EH (cell line): ENCODE measurements at regions not wholly inside any gene's neighbourhood (a gene's known extent, or its start where the extent isn't known, plus 50 kb on each side); places are given as distances from the start of the nearest gene placed in this dataset.

Experiments used
- DNase-seq: peaks from one replicate; pipeline ENCODE4 v3.0.0-alpha.2; 2015; ENCODE audit warnings: low read depth

DNA sequence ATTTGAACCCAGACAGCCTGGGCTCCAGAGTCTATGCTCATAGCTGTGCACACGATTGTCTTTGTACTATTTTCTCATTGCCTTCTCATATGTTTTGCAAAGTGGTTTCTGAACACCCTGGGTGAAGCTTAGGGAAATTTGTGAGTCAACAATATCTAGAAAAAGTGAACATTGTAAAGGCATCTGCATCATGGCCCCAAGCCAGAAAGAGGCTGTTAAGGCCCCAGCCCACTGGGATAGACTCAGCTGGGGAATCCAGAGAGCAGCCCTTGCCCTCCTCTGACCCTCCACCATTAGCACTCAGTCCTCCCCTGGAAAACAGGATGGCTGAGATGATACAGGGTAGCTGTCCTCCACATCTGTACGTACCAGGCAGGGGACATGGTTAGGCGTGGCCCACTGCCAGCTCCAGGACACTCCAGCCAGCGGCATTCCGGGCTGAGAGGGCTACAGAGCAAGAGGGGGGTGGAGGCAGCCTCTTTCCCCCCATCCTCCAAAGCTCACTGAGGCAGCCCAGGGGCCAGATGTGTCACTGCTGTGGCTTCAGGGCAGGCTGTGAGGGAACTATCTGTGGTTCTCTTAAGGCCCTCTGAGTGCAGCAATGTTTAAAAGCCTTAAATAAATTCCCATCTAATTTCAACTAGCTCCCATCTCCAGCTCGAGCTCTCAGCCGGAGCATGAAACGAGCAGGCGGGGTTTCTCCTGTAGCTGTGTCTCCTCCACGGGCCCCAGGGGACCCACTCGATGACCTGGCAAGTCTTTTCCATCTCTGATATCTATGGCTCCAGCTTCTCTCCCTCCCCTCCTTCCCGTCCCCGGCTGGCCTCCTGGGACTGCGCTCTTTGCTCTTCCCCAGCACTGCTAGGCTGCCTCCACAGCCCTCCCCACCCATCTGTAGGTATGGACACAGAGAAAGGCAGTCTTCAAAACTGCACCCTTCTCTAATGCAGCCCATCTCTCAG lies 209.4 kb upstream of the LRFN2 start:
- peak; percentile 27 for DNase-seq

DNA sequence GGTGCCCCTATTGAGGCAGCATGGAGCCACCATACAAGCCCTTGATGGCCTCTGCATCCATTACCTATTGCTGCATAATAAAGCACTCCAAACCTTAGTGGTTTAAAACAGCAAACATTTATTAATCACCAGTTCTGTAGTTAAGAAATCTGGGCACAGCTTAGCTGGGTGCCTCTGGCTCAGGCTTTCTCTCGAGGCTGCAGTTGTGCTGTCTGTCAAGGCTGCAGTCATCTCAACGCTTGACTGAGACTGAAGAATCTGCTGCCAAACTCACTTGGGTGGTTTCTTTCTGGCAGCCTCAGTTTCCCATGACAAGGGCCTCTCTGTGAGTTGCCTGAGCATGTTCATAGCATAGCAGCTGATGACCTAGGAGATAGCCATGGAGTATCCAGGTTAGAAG lies 207.4 kb upstream of the LRFN2 start:
- DNase-seq = no peak

- DNase-seq = no peak
Observed at GRCh38 chr6:40792183-40792582, 205.0 kb upstream of the LRFN2 start.

- DNase-seq = no peak
Observed at GRCh38 chr6:40791004-40791403, 203.8 kb upstream of the LRFN2 start.

DNA sequence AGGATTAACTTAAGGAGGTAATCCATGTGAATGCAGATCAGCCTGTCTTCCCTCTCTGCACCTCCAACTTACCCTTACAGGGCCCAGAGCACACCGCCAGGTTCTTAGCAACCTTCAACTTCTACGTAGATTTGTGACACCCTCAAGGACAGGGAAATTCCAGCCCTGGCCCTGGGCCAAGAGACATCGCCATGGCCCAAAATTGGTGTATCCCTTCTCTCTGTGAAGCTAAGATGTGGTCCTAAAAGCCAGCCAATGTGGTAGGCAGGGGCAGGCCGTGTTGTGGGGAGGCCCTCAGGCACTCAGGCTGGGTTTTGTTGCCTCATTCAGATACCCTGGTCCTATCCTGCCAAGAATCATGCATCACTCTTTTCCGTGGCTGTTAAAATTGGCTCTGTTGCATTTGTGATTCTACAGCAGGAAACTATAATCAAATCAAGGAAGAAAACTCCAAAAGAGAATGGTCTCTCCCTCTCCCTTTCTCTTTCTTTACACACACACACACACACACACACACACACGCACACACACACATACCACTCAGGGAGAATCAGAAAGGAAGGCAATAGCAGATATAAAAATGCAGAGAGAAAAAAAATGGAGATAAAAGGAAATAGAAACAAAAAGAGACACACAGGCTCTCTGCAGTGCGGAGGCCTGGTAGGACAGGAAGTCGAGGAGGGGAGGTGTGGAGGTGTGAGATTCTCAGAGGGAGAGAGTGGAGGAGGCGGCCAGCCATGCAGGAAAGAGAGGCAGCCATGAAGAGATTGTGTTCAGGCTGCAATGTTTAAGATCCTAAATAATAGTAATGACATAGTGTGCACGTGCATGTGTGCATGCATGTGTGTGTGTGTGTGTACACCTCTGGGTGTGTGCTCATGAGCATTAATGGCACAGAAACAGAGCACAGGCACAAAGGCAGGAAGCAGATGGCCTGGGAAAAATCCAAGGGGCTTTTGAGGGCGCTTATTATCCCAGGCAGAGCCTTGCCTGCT lies 201.8 kb upstream of the LRFN2 start:
- peak; percentile 35 for DNase-seq

DNA sequence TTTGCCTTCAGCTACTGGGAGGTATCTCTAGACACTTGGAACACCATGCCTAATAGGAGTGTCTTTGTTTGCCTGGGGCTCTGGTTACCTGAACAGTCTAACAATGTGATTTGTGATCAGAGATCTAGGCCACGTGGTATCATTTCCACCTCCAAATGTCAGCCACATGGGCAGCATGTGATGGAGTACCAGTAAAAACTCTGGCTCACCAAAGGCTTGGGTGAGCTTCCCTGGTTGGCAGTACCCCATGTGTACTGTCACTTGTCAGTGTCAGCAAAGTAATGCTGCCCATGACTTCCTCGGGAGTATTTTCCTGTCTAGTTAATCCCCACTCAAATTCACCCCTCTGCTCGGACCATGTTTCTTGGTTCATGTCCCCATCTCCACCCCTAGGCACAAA lies 195.2 kb upstream of the LRFN2 start:
- DNase-seq = no peak

DNA sequence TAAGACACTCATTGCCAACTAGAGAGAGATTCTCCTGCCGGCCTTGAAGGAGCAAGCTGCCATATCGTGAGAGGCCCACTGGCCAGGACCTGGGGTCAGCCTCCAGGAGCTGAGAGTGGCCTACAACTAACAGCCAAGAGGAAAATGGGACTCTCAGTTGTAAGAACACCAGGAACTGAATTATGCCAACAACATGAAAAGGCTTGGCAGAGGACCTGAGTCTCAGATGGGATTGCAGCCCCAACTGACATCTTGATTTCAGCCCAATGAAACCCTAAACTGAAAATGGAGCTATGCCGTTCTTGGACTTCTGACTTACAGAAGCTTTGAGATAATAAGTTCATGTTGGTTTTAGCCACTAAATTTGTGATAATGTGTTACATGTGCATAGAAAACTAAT lies 193.5 kb upstream of the LRFN2 start:
- no peak for DNase-seq

- peak; percentile 92 for DNase-seq
Observed at GRCh38 chr6:40779409-40779808, 192.2 kb upstream of the LRFN2 start.

- no peak for DNase-seq
Observed at GRCh38 chr6:40778918-40779317, 191.8 kb upstream of the LRFN2 start.

DNA sequence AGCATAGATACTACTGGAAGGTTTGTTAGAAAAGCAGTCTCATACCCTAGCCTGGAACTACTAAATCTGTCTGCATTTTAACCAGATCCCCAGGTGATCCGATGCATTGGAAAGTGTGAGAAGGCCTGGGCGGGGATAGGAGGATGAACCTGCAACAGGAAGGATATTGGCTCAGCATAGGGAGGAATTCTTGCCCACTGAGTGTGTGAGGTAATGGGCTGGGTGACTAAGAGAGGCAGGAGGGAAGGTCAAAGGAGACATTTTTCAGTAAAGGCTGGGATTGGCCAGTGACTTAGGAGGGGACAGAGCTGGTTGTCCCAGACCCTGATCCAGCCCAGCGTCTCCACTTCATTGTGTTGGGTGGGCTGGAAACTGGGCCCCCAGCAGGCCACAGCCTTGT lies 191.0 kb upstream of the LRFN2 start:
- DNase-seq = peak; percentile 59

- no peak for DNase-seq
Observed at GRCh38 chr6:40774932-40775331, 187.8 kb upstream of the LRFN2 start.

- DNase-seq = peak; percentile 11
Observed at GRCh38 chr6:40770794-40771193, 183.6 kb upstream of the LRFN2 start.

- no peak for DNase-seq
Observed at GRCh38 chr6:40764726-40765125, 177.6 kb upstream of the LRFN2 start.

DNA sequence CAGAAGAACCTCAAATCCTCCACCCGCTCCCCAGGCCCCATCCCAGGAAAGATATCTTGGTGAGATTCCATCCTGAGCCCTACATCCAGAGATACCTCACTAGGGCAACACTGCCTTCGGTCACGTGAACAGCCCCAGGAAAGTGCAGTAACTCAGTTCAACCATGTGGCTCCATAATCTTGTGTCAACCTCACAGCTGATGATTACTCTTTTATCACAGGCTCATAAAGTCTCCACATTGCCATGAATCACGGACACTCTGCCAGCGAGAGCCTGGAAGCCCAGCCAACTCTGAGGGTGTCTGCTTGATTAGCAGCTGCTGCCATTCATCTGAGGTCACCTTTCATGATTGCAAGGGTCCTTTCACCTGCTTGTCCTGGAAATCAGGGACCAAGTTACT lies 175.8 kb upstream of the LRFN2 start:
- no peak for DNase-seq

- DNase-seq = no peak
Observed at GRCh38 chr6:40760887-40761286, 173.7 kb upstream of the LRFN2 start.

GRCh38 chr6:40759838-40760237 lies 172.7 kb upstream of the LRFN2 start:
- DNase-seq = no peak

DNA sequence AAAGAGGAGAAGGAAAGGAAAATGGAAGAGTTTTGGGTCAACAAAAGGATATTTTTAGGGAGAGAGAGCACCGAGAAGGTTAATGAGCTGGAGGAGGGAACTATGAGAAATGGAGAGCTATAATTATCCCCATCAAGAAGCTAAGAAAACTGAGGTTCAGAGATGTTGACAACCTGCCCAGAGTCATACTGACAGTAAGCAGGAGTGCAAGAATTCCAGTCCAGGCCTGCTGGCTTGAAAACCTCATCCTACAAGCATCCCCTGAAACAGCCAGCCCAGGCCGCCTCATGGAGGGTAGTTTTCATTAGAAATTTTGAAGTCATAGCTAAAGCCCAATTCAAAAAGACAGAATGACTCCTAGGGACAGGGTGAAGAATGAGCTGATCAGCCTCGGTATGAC lies 172.1 kb upstream of the LRFN2 start:
- DNase-seq = peak; percentile 4

DNA sequence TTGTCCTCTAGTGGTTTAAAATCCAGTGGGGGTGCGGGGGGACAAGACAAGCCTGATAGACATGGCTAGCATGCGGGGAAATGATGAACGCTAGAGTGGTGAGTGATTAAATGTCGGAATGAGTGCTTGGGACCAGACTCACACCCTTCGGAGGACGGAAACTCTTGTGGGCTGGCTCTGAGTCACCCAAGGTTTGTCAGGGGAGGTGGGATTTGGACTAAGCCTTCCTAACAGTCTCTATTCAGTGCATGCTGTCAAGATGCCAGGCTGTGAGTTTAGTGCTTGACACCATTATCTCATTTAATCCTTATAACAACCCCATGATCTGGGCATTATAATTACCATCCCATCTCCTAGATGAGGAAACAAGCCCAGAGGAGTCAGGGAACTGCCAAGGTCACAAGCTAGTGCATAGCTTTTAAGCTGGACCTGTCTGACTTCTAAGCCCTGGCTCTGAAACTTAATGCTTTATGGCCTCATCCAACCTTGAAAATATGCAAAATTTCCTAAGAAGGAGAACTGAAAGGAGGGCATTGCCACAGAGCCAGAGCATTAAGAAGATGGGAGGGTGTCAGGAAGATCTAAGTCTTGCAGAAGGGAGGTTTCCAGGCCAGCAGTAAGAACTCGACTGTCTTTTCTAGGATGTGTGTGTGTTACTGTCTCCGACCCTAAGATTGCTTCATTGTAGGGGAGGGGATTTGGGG lies 168.7 kb upstream of the LRFN2 start:
- DNase-seq = peak; percentile 79

DNA sequence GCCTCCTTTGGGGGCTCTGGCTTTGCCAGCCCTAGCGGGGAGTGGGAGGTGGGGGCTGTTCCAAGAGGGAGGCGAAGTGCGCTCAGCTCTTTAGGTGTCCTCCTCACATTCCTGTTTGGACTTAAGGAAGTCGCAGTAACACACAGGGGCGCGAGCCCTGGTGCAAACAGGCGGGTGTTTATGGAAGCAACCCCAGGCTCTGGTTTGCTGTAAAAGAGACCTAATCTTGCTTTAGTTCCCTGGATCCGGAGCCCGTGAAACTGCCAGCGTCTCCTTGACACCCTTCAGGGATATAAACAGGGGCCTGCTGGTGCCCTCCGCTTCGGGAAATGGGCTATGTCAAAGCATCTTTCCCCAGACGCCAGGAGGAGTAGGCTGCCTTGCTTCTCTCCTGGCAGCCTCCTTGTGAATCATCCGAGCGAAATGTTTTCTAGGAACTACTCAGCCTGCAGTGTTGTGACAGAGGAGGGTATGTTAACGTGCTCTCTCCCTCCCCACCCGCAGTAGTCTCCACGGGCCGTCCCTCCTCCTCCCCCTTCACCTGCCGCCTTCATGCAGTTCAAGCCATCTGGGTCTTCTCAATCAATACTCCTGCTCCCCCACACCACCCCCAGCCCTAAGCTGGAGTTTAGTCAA lies 168.0 kb upstream of the LRFN2 start:
- peak; percentile 80 for DNase-seq

DNA sequence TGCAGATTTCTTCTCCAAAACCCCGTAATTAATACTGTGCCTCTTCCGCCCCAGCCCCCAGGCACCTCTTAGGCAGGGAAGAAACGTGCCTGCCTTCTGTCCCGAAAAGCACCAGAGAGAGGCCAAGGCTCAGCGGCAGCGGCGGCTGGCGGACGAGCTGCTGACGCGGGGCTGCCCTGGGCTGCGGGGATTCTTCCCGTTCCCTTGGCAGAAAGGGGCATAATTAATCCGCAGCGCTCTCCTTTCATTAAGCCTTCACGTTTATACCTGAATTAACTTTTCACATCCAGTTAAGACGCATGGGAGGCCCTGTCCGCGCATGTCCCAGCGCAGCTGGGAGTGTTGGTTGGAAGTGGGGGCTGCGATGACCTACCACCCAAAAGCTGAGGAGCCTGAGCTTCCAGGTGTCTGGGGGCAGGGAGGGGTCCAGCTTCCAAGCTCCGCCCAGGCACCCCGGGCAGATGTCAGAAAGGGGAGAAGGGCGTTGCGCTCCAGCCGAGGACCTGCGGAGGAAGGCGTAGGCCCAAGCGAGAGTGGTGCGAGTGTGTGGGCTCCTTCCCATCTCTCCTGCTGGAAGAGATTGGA lies 167.4 kb upstream of the LRFN2 start:
- no peak for DNase-seq
